ENCODE measurements at regions not wholly inside any gene's neighbourhood (a gene's known extent, or its start where the extent isn't known, plus 50 kb on each side); places are given as distances from the start of the nearest gene placed in this dataset.

DNA sequence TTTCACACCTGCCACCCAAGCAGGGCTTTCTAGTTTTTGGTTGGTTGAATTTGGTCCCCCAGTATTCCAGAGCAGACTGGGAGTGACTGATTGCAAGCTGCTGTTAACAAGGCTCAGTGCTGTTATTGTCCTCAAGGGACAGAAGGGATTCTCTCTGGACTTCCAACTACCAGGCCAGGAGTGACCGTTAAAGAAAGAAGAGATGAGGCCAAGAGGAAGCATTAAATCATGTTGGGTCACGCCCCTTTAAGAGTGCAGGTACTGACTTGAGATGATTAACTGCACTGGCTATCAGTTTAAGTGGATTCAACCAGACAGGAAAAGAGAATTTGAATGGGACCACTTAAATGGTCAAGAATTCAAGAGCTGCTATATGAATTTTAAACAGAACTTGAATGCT lies 220.8 kb upstream of the PCSK5 start:
- Histone ChIP-seq H3K4me1 (no peaks in the 10 kb centered on the region), H3K4me3 (no peak overlapping the region), H3K9me3 (peaks cover 0 to 4% (median 0%) of the 10 kb centered on the region in 3 donors), H3K27me3 (no peaks in the 10 kb centered on the region), H3K36me3 (no peaks in the 10 kb centered on the region), H3K27ac (no peak overlapping the region)
- DNase-seq (no peak), ATAC-seq (no peak)
- intact Hi-C loops (cut with DNase I; ENCODE audit: low total_unique reads) (no loop called here), in situ Hi-C loops (cut with MboI; ENCODE audit: low sequenced_read_pairs in 4 of 4) (loop anchor here in 1 of 4 donors (25.0 kb wide), 1 partner anchor 168 kb away; no protein-coding TSS in a partner anchor)
- TF ChIP-seq POLR2A (IDR thresholded peaks at IDR 0.05), result no peak
- TF ChIP-seq, protein P1, sequence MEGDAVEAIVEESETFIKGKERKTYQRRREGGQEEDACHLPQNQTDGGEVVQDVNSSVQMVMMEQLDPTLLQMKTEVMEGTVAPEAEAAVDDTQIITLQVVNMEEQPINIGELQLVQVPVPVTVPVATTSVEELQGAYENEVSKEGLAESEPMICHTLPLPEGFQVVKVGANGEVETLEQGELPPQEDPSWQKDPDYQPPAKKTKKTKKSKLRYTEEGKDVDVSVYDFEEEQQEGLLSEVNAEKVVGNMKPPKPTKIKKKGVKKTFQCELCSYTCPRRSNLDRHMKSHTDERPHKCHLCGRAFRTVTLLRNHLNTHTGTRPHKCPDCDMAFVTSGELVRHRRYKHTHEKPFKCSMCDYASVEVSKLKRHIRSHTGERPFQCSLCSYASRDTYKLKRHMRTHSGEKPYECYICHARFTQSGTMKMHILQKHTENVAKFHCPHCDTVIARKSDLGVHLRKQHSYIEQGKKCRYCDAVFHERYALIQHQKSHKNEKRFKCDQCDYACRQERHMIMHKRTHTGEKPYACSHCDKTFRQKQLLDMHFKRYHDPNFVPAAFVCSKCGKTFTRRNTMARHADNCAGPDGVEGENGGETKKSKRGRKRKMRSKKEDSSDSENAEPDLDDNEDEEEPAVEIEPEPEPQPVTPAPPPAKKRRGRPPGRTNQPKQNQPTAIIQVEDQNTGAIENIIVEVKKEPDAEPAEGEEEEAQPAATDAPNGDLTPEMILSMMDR (IDR thresholded peaks at IDR 0.05 in 4 of 5, conservative IDR thresholded peaks at IDR 0.05 in 1 of 5), result no peak

DNA sequence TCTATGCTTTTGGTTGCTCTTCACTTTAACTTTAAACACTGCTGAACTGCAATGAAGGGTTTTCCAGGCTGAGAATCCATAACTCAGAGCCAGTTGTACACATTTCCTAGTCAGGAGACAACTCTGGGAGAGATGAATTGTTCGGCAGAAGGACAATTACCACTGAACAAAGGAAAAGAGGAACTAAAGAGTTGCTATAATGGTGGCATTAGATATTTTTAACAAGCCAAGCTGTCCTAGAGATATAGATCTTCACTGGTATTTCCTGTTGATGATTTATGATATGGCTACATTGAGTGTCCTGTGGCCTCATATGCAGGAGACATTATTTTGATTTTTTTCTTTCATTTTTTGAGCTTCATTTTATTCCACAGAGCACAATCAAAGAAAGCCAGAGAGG lies 219.1 kb upstream of the PCSK5 start:
- Histone ChIP-seq H3K4me3 (no peak overlapping the region), H3K27me3 (no peaks in the 10 kb centered on the region), H3K27ac (no peak overlapping the region), H3K9me3 (peaks cover 0 to 4% (median 0%) of the 10 kb centered on the region in 3 donors), H3K36me3 (no peaks in the 10 kb centered on the region), H3K4me1 (no peaks in the 10 kb centered on the region)
- DNase-seq (no peak), ATAC-seq (no peak)
- in situ Hi-C loops (cut with MboI; ENCODE audit: low sequenced_read_pairs in 4 of 4) (loop anchor here in 1 of 4 donors (25.0 kb wide), 1 partner anchor 166 kb away; no protein-coding TSS in a partner anchor), intact Hi-C loops (cut with DNase I; ENCODE audit: low total_unique reads) (no loop called here)
- TF ChIP-seq, protein P1 (IDR thresholded peaks at IDR 0.05 in 4 of 5, conservative IDR thresholded peaks at IDR 0.05 in 1 of 5), result no peak
- no peak for TF ChIP-seq POLR2A (IDR thresholded peaks at IDR 0.05)

DNA sequence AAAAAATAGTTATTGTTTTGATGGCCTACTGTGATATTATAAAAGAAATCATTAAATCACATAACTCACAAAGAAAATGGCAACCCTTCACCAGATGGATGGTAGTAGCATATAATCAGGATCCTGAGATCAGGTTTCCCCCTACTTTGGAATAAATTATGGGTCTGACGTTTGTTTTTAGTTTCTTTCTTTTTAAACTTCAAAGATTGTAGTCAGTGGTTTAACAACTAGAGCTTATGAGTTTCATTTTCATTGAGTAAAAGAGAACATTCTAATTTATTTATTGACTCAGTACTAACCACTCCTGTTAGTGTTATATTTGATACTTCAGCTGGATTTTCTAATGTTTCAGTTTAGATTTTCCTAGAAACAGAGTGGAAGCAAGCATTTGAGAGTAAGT lies 218.0 kb upstream of the PCSK5 start:
- TF ChIP-seq, protein P1 (IDR thresholded peaks at IDR 0.05 in 4 of 5, conservative IDR thresholded peaks at IDR 0.05 in 1 of 5), result no peak
- no peak for TF ChIP-seq POLR2A (IDR thresholded peaks at IDR 0.05)
- no peaks in the 10 kb centered on the region for H3K27me3 ChIP-seq
- H3K27ac ChIP-seq, result no peak overlapping the region
- ATAC-seq (no peak), DNase-seq (no peak)
- no peaks in the 10 kb centered on the region for H3K4me1 ChIP-seq
- peaks cover 0 to 4% (median 0%) of the 10 kb centered on the region in 3 donors for H3K9me3 ChIP-seq
- H3K4me3 ChIP-seq, result no peak overlapping the region
- H3K36me3 ChIP-seq, result no peaks in the 10 kb centered on the region
- intact Hi-C loops (cut with DNase I; ENCODE audit: low total_unique reads), result no loop called here
- in situ Hi-C loops (cut with MboI; ENCODE audit: low sequenced_read_pairs in 4 of 4), result loop anchor here in 1 of 4 donors (25.0 kb wide), 1 partner anchor 165 kb away; no protein-coding TSS in a partner anchor

DNA sequence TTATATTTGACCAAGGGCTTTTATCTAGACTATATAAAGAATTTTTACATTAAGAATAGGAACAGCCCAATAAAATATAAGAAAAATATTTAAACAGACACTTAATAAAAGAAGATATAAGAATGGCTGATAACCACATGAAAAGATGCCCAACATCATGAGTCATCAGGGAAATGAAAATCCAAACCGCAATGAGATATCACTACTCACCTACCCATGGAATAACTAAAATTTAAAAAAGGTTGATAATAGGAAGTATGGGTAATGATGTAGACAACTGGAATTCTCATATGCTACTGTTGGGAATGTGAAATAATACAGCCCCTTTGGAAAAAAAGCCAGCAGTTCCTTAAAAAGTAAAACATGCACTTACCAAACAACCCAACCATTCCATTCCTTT lies 206.9 kb upstream of the PCSK5 start:
- in situ Hi-C loops (cut with MboI; ENCODE audit: low sequenced_read_pairs in 4 of 4) (loop anchor here in 1 of 4 donors (25.0 kb wide), 1 partner anchor 104 kb away; no protein-coding TSS in a partner anchor), intact Hi-C loops (cut with DNase I; ENCODE audit: low total_unique reads) (no loop called here)
- TF ChIP-seq, protein P1 (IDR thresholded peaks at IDR 0.05 in 4 of 5, conservative IDR thresholded peaks at IDR 0.05 in 1 of 5), result no peak
- TF ChIP-seq POLR2A (IDR thresholded peaks at IDR 0.05), result no peak
- DNase-seq (no peak), ATAC-seq (no peak)
- Histone ChIP-seq H3K9me3 (no peaks in the 10 kb centered on the region), H3K27me3 (no peaks in the 10 kb centered on the region), H3K36me3 (no peaks in the 10 kb centered on the region), H3K4me3 (no peak overlapping the region), H3K27ac (no peak overlapping the region), H3K4me1 (no peaks in the 10 kb centered on the region)

DNA sequence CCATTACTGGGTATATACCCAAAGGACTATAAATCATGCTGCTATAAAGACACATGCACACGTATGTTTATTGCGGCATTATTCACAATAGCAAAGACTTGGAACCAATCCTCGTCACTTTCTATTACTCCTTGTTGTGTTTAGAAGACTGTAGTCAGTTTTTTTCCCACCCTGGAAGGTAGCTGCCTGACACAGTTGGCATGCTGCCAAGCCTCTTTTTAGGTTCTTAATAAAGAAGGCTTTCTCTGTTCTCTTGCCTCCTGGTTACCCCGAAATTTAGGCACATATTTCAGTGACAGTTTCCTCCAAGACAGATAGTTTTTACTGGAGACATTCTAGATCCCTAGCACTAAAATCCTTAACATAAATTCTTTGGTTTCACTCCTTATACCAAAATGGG lies 205.4 kb upstream of the PCSK5 start:
- Histone ChIP-seq H3K27ac (no peak overlapping the region), H3K36me3 (no peaks in the 10 kb centered on the region), H3K27me3 (no peaks in the 10 kb centered on the region), H3K4me3 (no peak overlapping the region), H3K9me3 (no peaks in the 10 kb centered on the region), H3K4me1 (no peaks in the 10 kb centered on the region)
- in situ Hi-C loops (cut with MboI; ENCODE audit: low sequenced_read_pairs in 4 of 4) (loop anchor here in 1 of 4 donors (25.0 kb wide), 1 partner anchor 102 kb away; no protein-coding TSS in a partner anchor), intact Hi-C loops (cut with DNase I; ENCODE audit: low total_unique reads) (no loop called here)
- DNase-seq (no peak), ATAC-seq (no peak)
- TF ChIP-seq, protein P1 (IDR thresholded peaks at IDR 0.05 in 4 of 5, conservative IDR thresholded peaks at IDR 0.05 in 1 of 5), result no peak
- no peak for TF ChIP-seq POLR2A (IDR thresholded peaks at IDR 0.05)
